H9 (cell line): ENCODE measurements at regions not wholly inside any gene's neighbourhood (a gene's known extent, or its start where the extent isn't known, plus 50 kb on each side); places are given as distances from the start of the nearest gene placed in this dataset.

Source experiments
- DNase-seq: peaks from one replicate; pipeline ENCODE4 v3.0.0-alpha.2; 2017
- H2AFZ ChIP-seq: one replicate; pipeline ENCODE4 v1.6.1; 2013; ENCODE audit warnings: mild to moderate bottlenecking, low read length, control low read depth, moderate library complexity
- H2AK5ac ChIP-seq: 2 replicates; pipeline ENCODE4 v1.6.1; 2013; ENCODE audit warnings: low read length, control low read depth, mixed read lengths; ENCODE audit not compliant: insufficient read length
- H2BK120ac ChIP-seq: one replicate; pipeline ENCODE4 v1.6.1; 2013; ENCODE audit warnings: low read depth, mild to moderate bottlenecking, low read length, control low read depth, inconsistent platforms; ENCODE audit not compliant: poor library complexity, severe bottlenecking
- H2BK12ac ChIP-seq: 2 replicates; pipeline ENCODE4 v1.6.1; 2013; ENCODE audit warnings: low read length, control low read depth, mixed read lengths, low read depth; ENCODE audit not compliant: insufficient read length
- H2BK15ac ChIP-seq: 2 replicates; pipeline ENCODE4 v1.6.1; 2013; ENCODE audit warnings: low read depth, low read length, control low read depth
- H2BK20ac ChIP-seq: one replicate; pipeline ENCODE4 v1.6.1; 2013; ENCODE audit warnings: low read depth, mild to moderate bottlenecking, low read length, control low read depth, inconsistent platforms; ENCODE audit not compliant: poor library complexity, severe bottlenecking
- H2BK5ac ChIP-seq: 2 replicates; pipeline ENCODE4 v1.6.1; 2013; ENCODE audit warnings: low read length, control low read depth, mixed read lengths; ENCODE audit not compliant: insufficient read length
- H3K14ac ChIP-seq: 2 replicates; pipeline ENCODE4 v1.6.1; 2013; ENCODE audit warnings: low read length, control low read depth; ENCODE audit not compliant: insufficient read depth
- H3K18ac ChIP-seq: 2 replicates; pipeline ENCODE4 v1.6.1; 2013; ENCODE audit warnings: low read depth, mild to moderate bottlenecking, mixed read lengths, low read length, control low read depth; ENCODE audit not compliant: insufficient read length
- H3K23ac ChIP-seq: 2 replicates; pipeline ENCODE4 v1.6.1; 2013; ENCODE audit warnings: low read length, control low read depth, mixed read lengths, low read depth; ENCODE audit not compliant: insufficient read length
- H3K23me2 ChIP-seq: 2 replicates; pipeline ENCODE4 v1.6.1; 2013; ENCODE audit warnings: low read depth, mild to moderate bottlenecking, mixed read lengths, low read length, control low read depth; ENCODE audit not compliant: insufficient read length, poor library complexity, severe bottlenecking
- H3K27ac ChIP-seq: 2 replicates; pipeline ENCODE4 v1.5.1; 2013; ENCODE audit warnings: low read length, control low read depth, mixed read lengths, low read depth; ENCODE audit not compliant: insufficient read length
- H3K27me3 ChIP-seq: 2 replicates; pipeline ENCODE4 v1.6.1; 2013; ENCODE audit warnings: low read length, control low read depth, inconsistent platforms; ENCODE audit not compliant: insufficient read depth
- H3K4ac ChIP-seq: 2 replicates; pipeline ENCODE4 v1.6.1; 2013; ENCODE audit warnings: low read depth, mild to moderate bottlenecking, control low read depth, inconsistent platforms, low read length, moderate library complexity
- H3K4me1 ChIP-seq: 2 replicates; pipeline ENCODE4 v1.6.1; 2013; ENCODE audit warnings: low read length, control low read depth, inconsistent platforms; ENCODE audit not compliant: insufficient read depth
- H3K4me2 ChIP-seq: 2 replicates; pipeline ENCODE4 v1.6.1; 2013; ENCODE audit warnings: low read length, control low read depth, mixed read lengths; ENCODE audit not compliant: insufficient read length, insufficient read depth
- H3K56ac ChIP-seq: 2 replicates; pipeline ENCODE4 v1.6.1; 2013; ENCODE audit warnings: low read depth, mild to moderate bottlenecking, mixed read lengths, low read length, control low read depth; ENCODE audit not compliant: insufficient read length
- H3K79me1 ChIP-seq: 2 replicates; pipeline ENCODE4 v1.6.1; 2013; ENCODE audit warnings: low read depth, mild to moderate bottlenecking, moderate library complexity, low read length, control low read depth, inconsistent platforms; ENCODE audit not compliant: insufficient read depth, poor library complexity, severe bottlenecking
- H3K79me2 ChIP-seq: 2 replicates; pipeline ENCODE4 v1.6.1; 2013; ENCODE audit warnings: low read length, control low read depth, inconsistent platforms; ENCODE audit not compliant: insufficient read depth
- H3K9ac ChIP-seq: 2 replicates; pipeline ENCODE4 v1.6.1; 2013; ENCODE audit warnings: low read length, control low read depth, mixed read lengths; ENCODE audit not compliant: insufficient read length; ENCODE audit errors: extremely low read depth
- H3K9me3 ChIP-seq: one replicate; pipeline ENCODE4 v1.6.1; 2013; ENCODE audit warnings: low read depth, low read length, inconsistent platforms; ENCODE audit not compliant: control insufficient read depth
- H3T11ph ChIP-seq: one replicate; pipeline ENCODE4 v1.6.1; 2013; ENCODE audit warnings: mild to moderate bottlenecking, low read length, control low read depth, inconsistent platforms
- H4K20me1 ChIP-seq: one replicate; pipeline ENCODE4 v1.6.1; 2013; ENCODE audit not compliant: control insufficient read depth, insufficient read length, insufficient read depth
- H4K5ac ChIP-seq: 2 replicates; pipeline ENCODE4 v1.6.1; 2013; ENCODE audit warnings: low read depth, mild to moderate bottlenecking, mixed read lengths, low read length, control low read depth; ENCODE audit not compliant: insufficient read length
- H4K8ac ChIP-seq: replicated peaks from 2 replicates; pipeline ENCODE4 v1.6.1; 2013; ENCODE audit warnings: low read length, control low read depth, mixed read lengths, low read depth; ENCODE audit not compliant: insufficient read length
- H4K91ac ChIP-seq: 2 replicates; pipeline ENCODE4 v1.6.1; 2013; ENCODE audit warnings: low read depth, mild to moderate bottlenecking, moderate library complexity, mixed read lengths, low read length, control low read depth; ENCODE audit not compliant: insufficient read length
- H3K27ac Mint-ChIP-seq, 3 experiments: 2 replicates in 2 of 3; 3 replicates in 1 of 3; pipeline ENCODE4 v1.8.0; 2020 to 2021; ENCODE audit warnings: mixed read lengths in 3 of 3, mild to moderate bottlenecking in 1 of 3, moderate library complexity in 1 of 3
- H3K27me3 Mint-ChIP-seq: 2 replicates; pipeline ENCODE4 v1.8.0; 2021; ENCODE audit warnings: low read depth, mild to moderate bottlenecking, moderate library complexity, mixed read lengths
- H3K36me3 Mint-ChIP-seq, 3 experiments: 2 replicates in 2 of 3; 3 replicates in 1 of 3; pipeline ENCODE4 v1.8.0; 2020 to 2021; ENCODE audit warnings: low read depth in 3 of 3, mixed read lengths in 3 of 3; ENCODE audit not compliant: insufficient read depth in 1 of 3
- H3K4me1 Mint-ChIP-seq, 2 experiments: 2 replicates each; pipeline ENCODE4 v1.8.0; 2020; ENCODE audit warnings: mixed read lengths in 2 of 2
- H3K4me3 Mint-ChIP-seq, 2 experiments: 2 replicates in 1 of 2; 3 replicates in 1 of 2; pipeline ENCODE4 v1.8.0; 2020 to 2021; ENCODE audit warnings: mild to moderate bottlenecking in 2 of 2, mixed read lengths in 2 of 2, moderate library complexity in 1 of 2
- H3K9me3 Mint-ChIP-seq, 2 experiments: 2 replicates in 1 of 2; 3 replicates in 1 of 2; pipeline ENCODE4 v1.8.0; 2020; ENCODE audit warnings: mild to moderate bottlenecking in 2 of 2, mixed read lengths in 2 of 2, moderate library complexity in 1 of 2
- WGBS: extraction: QIAGEN DNeasy Blood & Tissue Kit; methylation state at CpG from one replicate; pipeline ENCODE4 v1.1.7; 2013; ENCODE audit warnings: missing lambda C conversion rate, low lambda C conversion rate, mixed read lengths; ENCODE audit not compliant: insufficient read length; ENCODE audit errors: extremely low coverage; 5-methylcytosine and 5-hydroxymethylcytosine counted together
- TF ChIP-seq, protein P1 (sequence below): fragments of 200-600 bp; sonication (generic); conservative IDR thresholded peaks from 3 replicates; pipeline ENCODE4 v1.8.0; 2021; ENCODE audit warnings: antibody characterized with exemption, mild to moderate bottlenecking

DNA sequence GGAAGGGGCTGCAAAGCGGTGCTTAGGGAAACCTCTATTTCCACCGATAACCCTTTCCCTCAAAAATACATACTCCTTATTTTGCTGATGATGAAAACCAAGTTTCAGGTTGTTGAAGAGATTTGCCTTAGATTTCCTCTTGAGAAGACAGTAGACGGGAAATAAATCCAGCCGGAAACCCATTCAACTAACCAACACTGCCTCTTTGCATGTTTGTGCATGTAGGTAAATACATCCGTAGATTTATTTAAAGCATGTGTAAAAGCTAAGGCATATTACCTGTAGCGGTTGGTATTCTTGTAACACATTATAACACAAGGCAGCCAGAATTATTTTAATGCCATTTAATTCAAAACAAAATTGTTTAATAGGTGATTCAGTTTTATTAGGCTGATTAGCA is 136.3 kb upstream of the SLC22A23 start:
- Histone ChIP-seq H2AK5ac (no peak overlapping the region), H3K56ac (no peak overlapping the region), H3K4me2 (no peak overlapping the region), H3K27me3 (no peaks in the 10 kb centered on the region), H4K5ac (no peak overlapping the region), H2BK20ac (no peak overlapping the region), H2BK5ac (no peak overlapping the region), H3K14ac (no peak overlapping the region), H3K4me1 (no peaks in the 10 kb centered on the region), H4K20me1 (no peaks in the 10 kb centered on the region), H3K23me2 (no peaks in the 10 kb centered on the region), H3K9ac (no peak overlapping the region), H2BK120ac (no peak overlapping the region), H3K27ac (no peak overlapping the region), H4K91ac (no peak overlapping the region), H2AFZ (no peak overlapping the region), H3K79me2 (no peaks in the 10 kb centered on the region), H4K8ac (no peak overlapping the region), H2BK12ac (no peak overlapping the region), H3K4ac (no peak overlapping the region), H3K79me1 (no peaks in the 10 kb centered on the region), H3K18ac (no peak overlapping the region), H2BK15ac (no peak overlapping the region), H3K23ac (no peak overlapping the region), H3T11ph (no peak overlapping the region), H3K9me3 (no peaks in the 10 kb centered on the region)
- no peak overlapping the region for H3K27ac Mint-ChIP-seq
- H3K36me3 Mint-ChIP-seq, result no peaks in the 10 kb centered on the region
- H3K4me1 Mint-ChIP-seq, result no peaks in the 10 kb centered on the region
- no peak overlapping the region for H3K4me3 Mint-ChIP-seq
- peaks cover 4% of the 10 kb centered on the region for H3K27me3 Mint-ChIP-seq
- TF ChIP-seq, protein P1, sequence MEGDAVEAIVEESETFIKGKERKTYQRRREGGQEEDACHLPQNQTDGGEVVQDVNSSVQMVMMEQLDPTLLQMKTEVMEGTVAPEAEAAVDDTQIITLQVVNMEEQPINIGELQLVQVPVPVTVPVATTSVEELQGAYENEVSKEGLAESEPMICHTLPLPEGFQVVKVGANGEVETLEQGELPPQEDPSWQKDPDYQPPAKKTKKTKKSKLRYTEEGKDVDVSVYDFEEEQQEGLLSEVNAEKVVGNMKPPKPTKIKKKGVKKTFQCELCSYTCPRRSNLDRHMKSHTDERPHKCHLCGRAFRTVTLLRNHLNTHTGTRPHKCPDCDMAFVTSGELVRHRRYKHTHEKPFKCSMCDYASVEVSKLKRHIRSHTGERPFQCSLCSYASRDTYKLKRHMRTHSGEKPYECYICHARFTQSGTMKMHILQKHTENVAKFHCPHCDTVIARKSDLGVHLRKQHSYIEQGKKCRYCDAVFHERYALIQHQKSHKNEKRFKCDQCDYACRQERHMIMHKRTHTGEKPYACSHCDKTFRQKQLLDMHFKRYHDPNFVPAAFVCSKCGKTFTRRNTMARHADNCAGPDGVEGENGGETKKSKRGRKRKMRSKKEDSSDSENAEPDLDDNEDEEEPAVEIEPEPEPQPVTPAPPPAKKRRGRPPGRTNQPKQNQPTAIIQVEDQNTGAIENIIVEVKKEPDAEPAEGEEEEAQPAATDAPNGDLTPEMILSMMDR, result no peak
- H3K9me3 Mint-ChIP-seq, result no peaks in the 10 kb centered on the region
- no peak for DNase-seq
- no CpG with 5 or more reads among the region's 6 CpGs for WGBS
